ENCODE measurements at regions not wholly inside any gene's neighbourhood (a gene's known extent, or its start where the extent isn't known, plus 50 kb on each side); places are given as distances from the start of the nearest gene placed in this dataset.
"Not testable (repeated sequence)": the region's sequence is repeated elsewhere in the genome, so short reads cannot be mapped to it uniquely, and the experiment has no call there.

DNA sequence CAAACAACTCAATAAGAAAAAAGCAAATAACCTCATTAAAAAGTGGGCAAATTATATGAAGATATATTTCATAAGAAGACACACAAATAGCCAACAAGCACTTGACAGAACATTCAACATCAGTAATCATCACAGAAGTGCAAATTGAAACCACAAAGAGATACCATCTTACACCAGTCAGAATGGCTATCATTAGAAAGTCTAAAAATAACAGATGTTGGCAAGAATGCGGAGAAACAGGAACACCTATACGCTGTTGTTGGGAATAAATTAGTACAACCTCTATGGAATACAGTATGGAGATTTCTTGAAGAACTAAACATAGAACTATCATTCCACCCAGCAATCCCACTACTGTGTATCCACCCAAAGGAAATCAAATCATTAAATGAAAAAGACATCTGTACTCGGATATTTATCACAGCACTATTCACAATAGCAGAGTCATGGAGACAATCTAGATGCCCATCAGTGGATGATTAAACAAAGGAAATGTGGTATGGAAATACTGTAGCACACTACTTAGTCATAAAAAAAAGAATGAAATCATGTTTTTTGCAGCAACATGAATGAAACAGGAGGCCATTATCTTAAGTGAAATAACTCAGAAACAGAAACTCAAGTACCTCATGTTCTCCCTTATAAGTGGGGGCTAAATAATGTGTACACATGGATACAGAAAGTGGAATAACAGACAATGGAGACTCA, 106.8 kb upstream of the FST start:
- in situ Hi-C loops (cut with HindIII; ENCODE audit: low pct_unique_long_range_greater_than_20kb, low sequenced_read_pairs), result no loop called here
- no peak for DNase-seq (ENCODE audit: low read depth)

GRCh38 chr5:53376853-53377252, 103.6 kb upstream of the FST start:
- DNase-seq (ENCODE audit: low read depth), result no peak
- in situ Hi-C loops (cut with HindIII; ENCODE audit: low pct_unique_long_range_greater_than_20kb, low sequenced_read_pairs), result no loop called here

GRCh38 chr5:53378190-53378589, 102.2 kb upstream of the FST start:
- in situ Hi-C loops (cut with HindIII; ENCODE audit: low pct_unique_long_range_greater_than_20kb, low sequenced_read_pairs), result no loop called here

GRCh38 chr5:53378590-53379247, 101.7 kb upstream of the FST start:
- DNase-seq (ENCODE audit: low read depth), result no peak
- in situ Hi-C loops (cut with HindIII; ENCODE audit: low pct_unique_long_range_greater_than_20kb, low sequenced_read_pairs), result no loop called here

More at GRCh38 chr5:53378190-53378589, 102.2 kb upstream of the FST start:
- no peak for DNase-seq (ENCODE audit: low read depth)

- in situ Hi-C loops (cut with HindIII; ENCODE audit: low pct_unique_long_range_greater_than_20kb, low sequenced_read_pairs), result no loop called here
- no peak for DNase-seq (ENCODE audit: low read depth)
These were observed 94.1 kb upstream of the FST start for GRCh38 chr5:53386341-53386740.

GRCh38 chr5:53389093-53389492, 91.3 kb upstream of the FST start:
- no peak for DNase-seq (ENCODE audit: low read depth)
- in situ Hi-C loops (cut with HindIII; ENCODE audit: low pct_unique_long_range_greater_than_20kb, low sequenced_read_pairs), result no loop called here

- in situ Hi-C loops (cut with HindIII; ENCODE audit: low pct_unique_long_range_greater_than_20kb, low sequenced_read_pairs), result no loop called here
- no peak for DNase-seq (ENCODE audit: low read depth)
These were observed 88.4 kb upstream of the FST start for GRCh38 chr5:53392073-53392472.

GRCh38 chr5:53394808-53395207, 85.6 kb upstream of the FST start:
- in situ Hi-C loops (cut with HindIII; ENCODE audit: low pct_unique_long_range_greater_than_20kb, low sequenced_read_pairs), result no loop called here
- DNase-seq (ENCODE audit: low read depth), result no peak

GRCh38 chr5:53397141-53397757, 83.2 kb upstream of the FST start:
- in situ Hi-C loops (cut with HindIII; ENCODE audit: low pct_unique_long_range_greater_than_20kb, low sequenced_read_pairs), result no loop called here
- no peak for DNase-seq (ENCODE audit: low read depth)

DNA sequence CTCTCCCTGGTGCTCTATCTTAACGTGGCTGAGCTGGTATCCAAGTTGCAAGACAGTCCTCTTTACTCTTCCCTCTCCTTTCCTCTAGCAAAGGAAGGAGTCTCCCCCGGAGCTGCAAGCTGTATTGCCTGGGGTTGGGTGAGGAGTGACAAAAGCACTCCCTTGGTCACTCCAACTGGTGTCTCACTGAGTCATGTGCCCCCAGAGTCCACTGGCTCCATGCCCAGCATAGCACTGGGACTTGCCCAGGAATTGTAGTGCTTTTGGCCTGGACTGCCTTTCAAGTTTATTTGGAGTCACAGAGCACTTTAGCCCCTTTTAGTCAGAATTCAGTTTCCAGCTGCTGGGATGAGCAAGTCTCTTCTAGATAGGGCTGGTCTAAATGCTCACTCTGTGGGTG, 82.6 kb upstream of the FST start:
- peak; percentile 29 for DNase-seq (ENCODE audit: low read depth)

DNA sequence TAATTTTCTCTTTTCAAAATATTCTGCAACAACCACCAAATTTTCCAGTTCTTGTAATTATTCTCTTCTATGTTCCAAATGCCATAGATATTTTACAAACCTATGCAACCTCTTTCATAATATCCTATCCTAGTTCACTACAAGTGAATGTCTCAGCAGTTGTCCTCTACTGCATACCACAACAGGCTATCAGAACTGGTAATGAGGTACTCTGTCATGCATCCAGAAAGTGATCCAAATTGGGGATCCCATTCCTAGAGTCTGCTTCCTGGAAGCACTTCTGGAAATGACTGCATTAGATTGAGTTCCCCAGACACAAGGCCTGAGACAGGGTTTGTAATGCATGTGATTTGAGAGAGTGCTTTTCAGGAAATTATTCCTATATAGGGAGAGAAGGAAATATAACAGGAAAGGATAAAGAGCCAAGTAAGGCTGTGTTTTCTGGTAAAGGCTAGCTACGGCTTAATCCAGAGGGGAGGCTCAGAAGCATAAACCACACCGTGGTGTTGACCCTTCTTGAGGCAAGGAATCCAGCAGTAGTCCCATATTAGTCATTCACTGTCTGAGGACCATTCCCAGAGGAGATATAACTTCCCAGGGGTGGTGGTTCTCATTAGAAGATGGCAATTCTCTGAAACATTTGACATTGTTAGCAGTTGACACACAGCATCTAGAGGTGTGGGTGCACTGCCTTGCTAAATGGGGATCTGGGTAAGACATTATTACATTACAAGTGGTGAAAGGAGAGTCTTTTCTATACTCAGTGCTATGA, 80.3 kb upstream of the FST start:
- in situ Hi-C loops (cut with HindIII; ENCODE audit: low pct_unique_long_range_greater_than_20kb, low sequenced_read_pairs), result no loop called here
- DNase-seq (ENCODE audit: low read depth), result no peak

More for the DNA sequence above, 82.6 kb upstream of the FST start:
- in situ Hi-C loops (cut with HindIII; ENCODE audit: low pct_unique_long_range_greater_than_20kb, low sequenced_read_pairs), result no loop called here

DNA sequence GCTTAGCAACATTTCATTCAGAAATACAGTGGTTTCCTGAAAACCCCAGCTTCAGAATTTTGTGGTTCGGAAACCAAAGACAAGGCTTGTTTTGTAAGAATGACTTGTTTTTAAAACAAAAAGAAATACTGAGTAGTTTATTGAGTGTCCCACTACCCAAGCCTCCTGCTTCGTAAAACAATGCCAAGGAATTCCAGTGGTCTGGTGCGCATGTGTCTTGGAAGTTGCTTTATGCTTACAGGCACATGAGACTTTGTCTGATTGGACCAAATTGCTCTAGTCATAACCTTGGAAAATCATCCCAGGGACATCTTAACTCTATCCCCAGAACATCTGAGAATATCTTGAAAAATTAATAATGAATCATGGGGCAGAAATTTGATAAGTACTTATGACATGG, 77.1 kb upstream of the FST start:
- in situ Hi-C loops (cut with HindIII; ENCODE audit: low pct_unique_long_range_greater_than_20kb, low sequenced_read_pairs), result no loop called here
- no peak for DNase-seq (ENCODE audit: low read depth)

GRCh38 chr5:53403758-53404157, 76.7 kb upstream of the FST start:
- no peak for DNase-seq (ENCODE audit: low read depth)
- in situ Hi-C loops (cut with HindIII; ENCODE audit: low pct_unique_long_range_greater_than_20kb, low sequenced_read_pairs), result no loop called here

GRCh38 chr5:53405396-53405795, 75.0 kb upstream of the FST start:
- in situ Hi-C loops (cut with HindIII; ENCODE audit: low pct_unique_long_range_greater_than_20kb, low sequenced_read_pairs), result no loop called here
- DNase-seq (ENCODE audit: low read depth), result no peak

DNA sequence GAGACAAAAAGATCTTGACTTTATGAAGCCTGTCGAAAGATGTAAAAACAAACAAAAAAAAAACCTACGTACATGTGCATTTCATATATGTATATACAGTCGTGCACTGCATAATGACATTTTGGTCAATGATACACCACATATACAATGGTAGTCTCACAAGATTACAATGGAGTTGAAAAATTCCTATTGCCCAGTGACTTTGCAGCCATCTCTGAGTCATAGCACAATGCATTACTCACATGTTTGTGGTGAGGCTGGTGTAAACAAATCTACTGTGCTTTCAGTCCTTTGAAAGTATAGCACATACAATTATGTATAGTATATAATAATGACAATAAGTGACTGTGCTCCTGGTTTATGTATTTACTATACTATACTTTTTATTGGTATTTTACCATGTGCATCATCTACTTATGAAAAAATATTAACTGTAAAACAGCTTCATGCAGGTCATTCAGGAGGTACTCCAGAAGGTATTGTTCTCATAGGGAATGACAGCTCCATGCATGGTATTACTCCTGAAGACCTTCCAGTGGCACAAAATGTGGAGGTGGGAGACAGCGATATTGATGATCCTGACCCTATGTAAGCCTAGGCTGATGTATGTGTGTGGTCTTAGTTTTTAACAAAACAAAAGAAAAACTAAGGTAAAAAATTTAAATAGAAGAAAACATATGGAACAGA, 73.7 kb upstream of the FST start:
- peak; percentile 46 for DNase-seq (ENCODE audit: low read depth)
- in situ Hi-C loops (cut with HindIII; ENCODE audit: low pct_unique_long_range_greater_than_20kb, low sequenced_read_pairs), result no loop called here

DNA sequence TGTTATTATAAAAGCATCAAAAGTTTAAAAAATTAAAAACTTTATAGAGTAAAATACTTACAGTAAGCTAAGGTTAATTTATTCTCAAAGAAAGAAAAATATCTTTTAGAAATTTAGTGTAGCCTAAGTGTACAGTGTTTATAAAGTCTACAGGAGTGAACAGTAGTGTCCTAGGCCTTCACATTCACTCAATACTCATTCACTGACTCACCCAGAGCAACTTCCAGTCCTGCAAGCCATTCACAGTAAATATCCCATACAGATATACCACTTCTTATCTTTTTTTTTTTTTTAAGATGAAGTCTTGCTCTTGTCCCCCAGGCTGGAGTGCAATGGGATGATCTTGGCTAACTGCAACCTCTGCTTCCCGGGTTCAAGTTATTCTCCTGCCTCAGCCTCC, 73.1 kb upstream of the FST start:
- no peak for DNase-seq (ENCODE audit: low read depth)
- in situ Hi-C loops (cut with HindIII; ENCODE audit: low pct_unique_long_range_greater_than_20kb, low sequenced_read_pairs), result no loop called here

DNA sequence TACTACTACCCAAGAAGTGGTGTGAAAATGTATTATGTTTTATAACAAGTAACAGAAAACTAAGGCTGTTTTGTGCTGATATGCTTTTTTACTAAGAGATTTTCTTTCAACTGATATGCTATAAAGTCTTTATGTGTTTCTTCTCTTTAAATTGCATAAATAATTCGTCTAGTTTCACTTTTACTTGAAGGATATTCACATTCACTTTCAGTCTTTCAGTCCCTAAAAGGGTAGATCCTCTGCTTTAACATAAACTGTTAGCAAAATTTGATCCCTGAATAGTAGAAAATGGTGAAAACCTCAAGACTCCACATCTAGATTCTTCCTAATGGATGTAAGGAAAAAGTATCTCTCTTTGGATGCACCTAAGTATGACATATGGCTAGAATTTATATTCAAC, 69.0 kb upstream of the FST start:
- in situ Hi-C loops (cut with HindIII; ENCODE audit: low pct_unique_long_range_greater_than_20kb, low sequenced_read_pairs), result no loop called here
- DNase-seq (ENCODE audit: low read depth), result no peak

DNA sequence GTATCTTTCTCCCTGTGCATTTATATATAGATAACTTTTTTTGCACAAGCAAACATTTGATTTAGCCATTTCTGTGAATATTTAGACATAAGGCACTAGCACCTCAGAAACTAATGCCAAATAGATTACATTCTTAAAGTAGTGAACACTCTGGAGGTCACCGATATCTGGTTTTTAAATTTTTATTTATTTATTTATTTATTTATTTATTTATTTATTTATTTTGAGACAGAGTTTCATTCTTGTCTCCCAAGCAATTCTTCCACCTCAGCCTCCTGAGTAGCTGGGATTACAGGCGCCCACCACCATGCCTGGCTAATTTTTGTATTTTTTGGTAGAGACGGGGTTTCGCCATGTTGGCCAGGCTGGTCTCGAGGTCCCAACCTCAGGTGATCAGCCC, 67.9 kb upstream of the FST start:
- in situ Hi-C loops (cut with HindIII; ENCODE audit: low pct_unique_long_range_greater_than_20kb, low sequenced_read_pairs); DNase-seq (ENCODE audit: low read depth): not testable (repeated sequence)
